Prostate gland (tissue), 2 donors: ENCODE measurements at regions not wholly inside any gene's neighbourhood (a gene's known extent, or its start where the extent isn't known, plus 50 kb on each side); places are given as distances from the start of the nearest gene placed in this dataset.

Experiments
- CTCF ChIP-seq, 4 experiments: fragments of 200-600 bp in 2 of 4; fragments of 450-650 bp in 2 of 4; sonication (generic) in 2 of 4; IDR thresholded peaks; 1 replicate in 3 of 4; 2 replicates in 1 of 4; pipeline ENCODE4 v1.5.1; 2016 to 2019; ENCODE audit warnings: antibody characterized with exemption in 4 of 4, mild to moderate bottlenecking in 2 of 4, moderate library complexity in 2 of 4
- POLR2A ChIP-seq: fragments of 450-650 bp; IDR thresholded peaks from one replicate; pipeline ENCODE4 v1.6.1; 2016; ENCODE audit warnings: antibody characterized with exemption, mild to moderate bottlenecking

- TF ChIP-seq CTCF (IDR thresholded peaks at IDR 0.05), result no peak
- no peak for TF ChIP-seq POLR2A
Measured at GRCh38 chrX:39507617-39508299, 590.0 kb downstream of the BCOR start.
